GM12891 (cell line): ENCODE measurements at regions not wholly inside any gene's neighbourhood (a gene's known extent, or its start where the extent isn't known, plus 50 kb on each side); places are given as distances from the start of the nearest gene placed in this dataset.

Source experiments
- POLR2A ChIP-seq: IDR thresholded peaks from 2 replicates; pipeline ENCODE4 v1.6.1; 2011; ENCODE audit warnings: low read depth, low read length, control low read depth
- POLR2AphosphoS5 ChIP-seq: IDR thresholded peaks from 2 replicates; pipeline ENCODE4 v1.6.1; 2011; ENCODE audit warnings: low read depth, low read length, control low read depth
- SPI1 ChIP-seq: IDR thresholded peaks from 2 replicates; pipeline ENCODE4 v1.6.1; 2011; ENCODE audit warnings: low read depth, low read length, control low read depth

DNA sequence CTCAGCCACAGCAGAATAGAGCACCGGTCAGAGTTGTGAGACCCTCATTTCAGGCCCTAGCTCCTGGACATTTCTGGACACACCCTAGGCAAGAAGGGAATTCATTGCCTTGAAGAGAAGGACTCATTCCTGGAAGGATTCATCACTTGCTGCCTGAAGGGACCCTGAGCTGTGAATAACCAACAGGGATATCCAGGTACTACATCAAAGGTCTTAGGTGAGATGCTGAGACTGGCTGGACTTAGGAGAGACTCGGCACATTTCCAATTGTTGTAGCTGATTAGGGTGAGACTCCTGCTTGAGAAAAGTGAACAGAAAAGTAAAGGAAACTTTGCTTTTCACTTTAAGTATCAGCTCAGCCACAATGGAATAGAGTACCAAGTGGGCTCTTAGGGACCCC, 208.1 kb upstream of the CDKN2B start:
- no peak for TF ChIP-seq POLR2A
- TF ChIP-seq SPI1, result no peak
- no peak for TF ChIP-seq POLR2AphosphoS5
